SU-DHL-6 (cell line): ENCODE measurements at regions not wholly inside any gene's neighbourhood (a gene's known extent, or its start where the extent isn't known, plus 50 kb on each side); places are given as distances from the start of the nearest gene placed in this dataset.

ENCODE experiments used
- H2AFZ ChIP-seq: fragments of 200-600 bp; sonication (generic); 2 replicates; pipeline ENCODE4 v1.6.1; 2014; ENCODE audit warnings: low read depth, mild to moderate bottlenecking, moderate library complexity, mixed read lengths, antibody characterized with exemption, low read length; ENCODE audit not compliant: severe bottlenecking
- H3F3A ChIP-seq: fragments of 200-600 bp; shearing (Covaris generic); 2 replicates; pipeline ENCODE4 v1.6.0; 2016; ENCODE audit warnings: antibody characterized with exemption, mild to moderate bottlenecking; ENCODE audit not compliant: insufficient read depth
- H3K27ac ChIP-seq: fragments of 200-600 bp; sonication (generic); 2 replicates; pipeline ENCODE4 v1.5.1; 2016; ENCODE audit warnings: low read depth, mild to moderate bottlenecking, low read length, moderate library complexity, mixed read lengths
- H3K27me3 ChIP-seq: fragments of 200-600 bp; sonication (generic), shearing (Covaris generic); 2 replicates; pipeline ENCODE4 v1.6.0; 2014; ENCODE audit warnings: mild to moderate bottlenecking, low read length
- H3K36me3 ChIP-seq: fragments of 200-600 bp; sonication (generic); 2 replicates; pipeline ENCODE4 v1.6.1; 2014; ENCODE audit warnings: mild to moderate bottlenecking, low read length, mixed read lengths
- H3K4me2 ChIP-seq: fragments of 300-600, 200-600 bp; shearing (Covaris generic), sonication (generic); 2 replicates; pipeline ENCODE4 v1.6.0; 2014; ENCODE audit warnings: low read length, low read depth, mild to moderate bottlenecking; ENCODE audit not compliant: poor library complexity, severe bottlenecking
- H3K4me3 ChIP-seq: fragments of 200-600 bp; sonication (generic); 2 replicates; pipeline ENCODE4 v1.5.1; 2014; ENCODE audit warnings: antibody characterized with exemption, low read length, mild to moderate bottlenecking, mixed read lengths; ENCODE audit not compliant: insufficient read depth, poor library complexity, severe bottlenecking
- H3K79me2 ChIP-seq: fragments of 200-600 bp; sonication (generic); 2 replicates; pipeline ENCODE4 v1.6.1; 2014; ENCODE audit warnings: mild to moderate bottlenecking, low read length, moderate library complexity; ENCODE audit not compliant: insufficient read depth
- H3K9ac ChIP-seq: fragments of 200-600 bp; sonication (generic); 2 replicates; pipeline ENCODE4 v1.7.0; 2014; ENCODE audit warnings: mild to moderate bottlenecking, low read length
- H3K9me2 ChIP-seq: fragments of 200-600 bp; sonication (generic); replicated peaks from 2 replicates; pipeline ENCODE4 v1.6.1; 2014; ENCODE audit warnings: low read length; ENCODE audit not compliant: insufficient read depth
- H3K9me3 ChIP-seq: fragments of 200-600 bp; sonication (generic); 2 replicates; pipeline ENCODE4 v1.6.1; 2014; ENCODE audit warnings: low read length, mixed read lengths; ENCODE audit not compliant: insufficient read depth
- H4K20me1 ChIP-seq: fragments of 200-600 bp; sonication (generic); 2 replicates; pipeline ENCODE4 v1.6.1; 2014; ENCODE audit warnings: low read depth, mild to moderate bottlenecking, antibody characterized with exemption, low read length, moderate library complexity, mixed read lengths
- CTCF ChIP-seq: fragments of 200-600 bp; sonication (generic); IDR thresholded peaks from one replicate; pipeline ENCODE4 v1.5.1; 2017; ENCODE audit warnings: antibody characterized with exemption, mild to moderate bottlenecking, low read length, moderate library complexity; ENCODE audit not compliant: insufficient read depth, poor library complexity, severe bottlenecking
- EZH2phosphoT487 ChIP-seq: fragments of 200-600 bp; sonication (generic), shearing (Covaris generic); conservative IDR thresholded peaks from 2 replicates; pipeline ENCODE4 v1.6.1; 2018; ENCODE audit warnings: mild to moderate bottlenecking, antibody characterized with exemption, low read length, moderate library complexity, mixed read lengths

- Histone ChIP-seq H3K4me2 (no peak overlapping the region), H3K9ac (no peak overlapping the region), H3K27me3 (no peaks in the 10 kb centered on the region), H3K36me3 (no peaks in the 10 kb centered on the region), H4K20me1 (no peaks in the 10 kb centered on the region), H3K9me2 (no peaks in the 10 kb centered on the region), H3K9me3 (no peaks in the 10 kb centered on the region), H3K4me3 (no peak overlapping the region), H2AFZ (no peak overlapping the region), H3F3A (no peaks in the 10 kb centered on the region), H3K79me2 (no peaks in the 10 kb centered on the region), H3K27ac (no peak overlapping the region)
- no peak for TF ChIP-seq CTCF
- TF ChIP-seq EZH2phosphoT487 = no peak
Observed at GRCh38 chr13:84569366-84569765, 687.1 kb upstream of the SLITRK1 start.

- Histone ChIP-seq H4K20me1 (no peaks in the 10 kb centered on the region), H3K36me3 (no peaks in the 10 kb centered on the region), H3F3A (no peaks in the 10 kb centered on the region), H3K9me2 (no peaks in the 10 kb centered on the region), H3K9me3 (no peaks in the 10 kb centered on the region), H3K79me2 (no peaks in the 10 kb centered on the region), H3K9ac (no peak overlapping the region), H3K27ac (no peak overlapping the region), H3K4me3 (no peak overlapping the region), H3K27me3 (no peaks in the 10 kb centered on the region), H3K4me2 (no peak overlapping the region), H2AFZ (no peak overlapping the region)
- TF ChIP-seq EZH2phosphoT487 (no peak), CTCF (no peak)
Observed at GRCh38 chr13:84567848-84568247, 685.6 kb upstream of the SLITRK1 start.

GRCh38 chr13:84566780-84567179 is 684.5 kb upstream of the SLITRK1 start:
- no peak overlapping the region for H2AFZ ChIP-seq
- no peak overlapping the region for H3K9ac ChIP-seq
- H3K9me3 ChIP-seq = no peaks in the 10 kb centered on the region

More at GRCh38 chr13:84566780-84567179, 684.5 kb upstream of the SLITRK1 start:
- Histone ChIP-seq H3K9me2 (no peaks in the 10 kb centered on the region), H3K4me3 (no peak overlapping the region), H3F3A (no peaks in the 10 kb centered on the region), H3K36me3 (no peaks in the 10 kb centered on the region), H3K27me3 (no peaks in the 10 kb centered on the region), H4K20me1 (no peaks in the 10 kb centered on the region), H3K27ac (no peak overlapping the region), H3K79me2 (no peaks in the 10 kb centered on the region), H3K4me2 (no peak overlapping the region)
- TF ChIP-seq EZH2phosphoT487 (no peak), CTCF (no peak)
